ENCODE measurements at regions not wholly inside any gene's neighbourhood (a gene's known extent, or its start where the extent isn't known, plus 50 kb on each side); places are given as distances from the start of the nearest gene placed in this dataset.

DNA sequence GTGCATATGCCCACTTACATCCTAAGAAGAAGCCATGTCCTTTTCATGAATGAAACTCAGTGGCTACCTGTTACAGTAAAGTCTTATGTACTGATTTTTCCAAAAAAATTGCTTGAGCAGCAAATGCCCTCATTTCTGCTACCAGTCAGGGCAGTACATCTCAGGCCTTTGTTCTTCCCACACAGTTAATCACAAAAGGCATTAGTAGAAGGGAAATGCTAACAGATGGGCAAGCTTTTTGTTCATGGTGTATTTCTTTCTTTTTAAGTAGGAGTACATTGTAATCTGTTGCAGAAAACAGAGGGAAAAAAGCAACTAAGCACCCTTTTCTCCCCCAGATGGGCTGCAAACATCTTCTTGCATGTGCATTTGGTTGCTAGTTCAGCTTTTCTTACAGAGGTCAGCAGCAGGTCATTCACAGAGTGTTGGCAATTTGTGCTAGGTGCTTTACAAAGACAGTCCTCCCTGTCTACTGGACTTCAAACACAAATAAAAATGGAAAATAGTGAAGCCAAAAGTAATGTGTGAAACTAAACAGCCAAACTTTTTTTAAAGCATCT is 373.4 kb downstream of the PRDM5 start:
- TF ChIP-seq POLR2A (IDR thresholded peaks at IDR 0.05; ENCODE audit: low read depth, low read length) (no peak), BHLHE40 (IDR thresholded peaks at IDR 0.05; ENCODE audit: low read depth, low read length) (no peak), CEBPB (IDR thresholded peaks at IDR 0.05; ENCODE audit: low read depth, low read length) (no peak), RCOR1 (IDR thresholded peaks at IDR 0.05; ENCODE audit: insufficient replicate concordance, low read length) (no peak), FOS (IDR thresholded peaks at IDR 0.05; ENCODE audit: low read depth, low read length) (no peak), MXI1 (IDR thresholded peaks at IDR 0.05; ENCODE audit: borderline replicate concordance, low read depth, low read length) (no peak), RAD21 (IDR thresholded peaks at IDR 0.05; ENCODE audit: low read length) (no peak), CHD1 (IDR thresholded peaks at IDR 0.05; ENCODE audit: low read depth, low read length) (no peak), SMC3 (IDR thresholded peaks at IDR 0.05; ENCODE audit: low read depth, low read length) (no peak)
- TF ChIP-seq, protein P1, sequence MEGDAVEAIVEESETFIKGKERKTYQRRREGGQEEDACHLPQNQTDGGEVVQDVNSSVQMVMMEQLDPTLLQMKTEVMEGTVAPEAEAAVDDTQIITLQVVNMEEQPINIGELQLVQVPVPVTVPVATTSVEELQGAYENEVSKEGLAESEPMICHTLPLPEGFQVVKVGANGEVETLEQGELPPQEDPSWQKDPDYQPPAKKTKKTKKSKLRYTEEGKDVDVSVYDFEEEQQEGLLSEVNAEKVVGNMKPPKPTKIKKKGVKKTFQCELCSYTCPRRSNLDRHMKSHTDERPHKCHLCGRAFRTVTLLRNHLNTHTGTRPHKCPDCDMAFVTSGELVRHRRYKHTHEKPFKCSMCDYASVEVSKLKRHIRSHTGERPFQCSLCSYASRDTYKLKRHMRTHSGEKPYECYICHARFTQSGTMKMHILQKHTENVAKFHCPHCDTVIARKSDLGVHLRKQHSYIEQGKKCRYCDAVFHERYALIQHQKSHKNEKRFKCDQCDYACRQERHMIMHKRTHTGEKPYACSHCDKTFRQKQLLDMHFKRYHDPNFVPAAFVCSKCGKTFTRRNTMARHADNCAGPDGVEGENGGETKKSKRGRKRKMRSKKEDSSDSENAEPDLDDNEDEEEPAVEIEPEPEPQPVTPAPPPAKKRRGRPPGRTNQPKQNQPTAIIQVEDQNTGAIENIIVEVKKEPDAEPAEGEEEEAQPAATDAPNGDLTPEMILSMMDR (conservative IDR thresholded peaks at IDR 0.05; ENCODE audit: low read depth, low read length) = no peak
- TF ChIP-seq, protein P2, sequence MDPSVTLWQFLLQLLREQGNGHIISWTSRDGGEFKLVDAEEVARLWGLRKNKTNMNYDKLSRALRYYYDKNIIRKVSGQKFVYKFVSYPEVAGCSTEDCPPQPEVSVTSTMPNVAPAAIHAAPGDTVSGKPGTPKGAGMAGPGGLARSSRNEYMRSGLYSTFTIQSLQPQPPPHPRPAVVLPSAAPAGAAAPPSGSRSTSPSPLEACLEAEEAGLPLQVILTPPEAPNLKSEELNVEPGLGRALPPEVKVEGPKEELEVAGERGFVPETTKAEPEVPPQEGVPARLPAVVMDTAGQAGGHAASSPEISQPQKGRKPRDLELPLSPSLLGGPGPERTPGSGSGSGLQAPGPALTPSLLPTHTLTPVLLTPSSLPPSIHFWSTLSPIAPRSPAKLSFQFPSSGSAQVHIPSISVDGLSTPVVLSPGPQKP (IDR thresholded peaks at IDR 0.05; ENCODE audit: borderline replicate concordance, low read depth, low read length) = no peak

All from IMR-90 (cell line).